ENCODE measurements at regions not wholly inside any gene's neighbourhood (a gene's known extent, or its start where the extent isn't known, plus 50 kb on each side); places are given as distances from the start of the nearest gene placed in this dataset.
"Not testable (repeated sequence)": the region's sequence is repeated elsewhere in the genome, so short reads cannot be mapped to it uniquely, and the experiment has no call there.

DNA sequence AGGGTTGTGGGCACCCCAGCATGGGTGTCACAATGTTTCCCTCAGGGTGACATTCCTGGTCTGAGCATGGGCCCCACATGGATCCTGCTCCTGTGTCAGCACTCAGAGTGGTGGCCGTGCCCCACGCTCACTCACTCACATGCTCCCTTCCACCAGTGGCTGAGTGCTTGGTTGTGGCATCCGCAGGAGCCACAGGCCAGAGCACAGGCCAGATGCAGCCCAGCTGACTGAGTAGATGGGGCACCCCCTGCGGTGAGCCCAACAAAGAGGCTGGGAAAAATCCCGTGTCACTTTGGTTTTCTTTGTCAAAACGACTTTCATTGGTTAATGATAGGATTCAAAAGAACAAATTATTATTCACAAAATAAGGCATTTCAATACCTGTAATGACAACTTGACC is 204.6 kb upstream of the ANXA10 start:
- ChIA-PET CTCF (no interaction called here), POLR2A (ENCODE audit: low non-redundant PET) (no interaction called here)
- no peak overlapping the region for H3K27ac ChIP-seq
- no peak for DNase-seq (ENCODE audit: low spot score)
- TF ChIP-seq, protein P1, sequence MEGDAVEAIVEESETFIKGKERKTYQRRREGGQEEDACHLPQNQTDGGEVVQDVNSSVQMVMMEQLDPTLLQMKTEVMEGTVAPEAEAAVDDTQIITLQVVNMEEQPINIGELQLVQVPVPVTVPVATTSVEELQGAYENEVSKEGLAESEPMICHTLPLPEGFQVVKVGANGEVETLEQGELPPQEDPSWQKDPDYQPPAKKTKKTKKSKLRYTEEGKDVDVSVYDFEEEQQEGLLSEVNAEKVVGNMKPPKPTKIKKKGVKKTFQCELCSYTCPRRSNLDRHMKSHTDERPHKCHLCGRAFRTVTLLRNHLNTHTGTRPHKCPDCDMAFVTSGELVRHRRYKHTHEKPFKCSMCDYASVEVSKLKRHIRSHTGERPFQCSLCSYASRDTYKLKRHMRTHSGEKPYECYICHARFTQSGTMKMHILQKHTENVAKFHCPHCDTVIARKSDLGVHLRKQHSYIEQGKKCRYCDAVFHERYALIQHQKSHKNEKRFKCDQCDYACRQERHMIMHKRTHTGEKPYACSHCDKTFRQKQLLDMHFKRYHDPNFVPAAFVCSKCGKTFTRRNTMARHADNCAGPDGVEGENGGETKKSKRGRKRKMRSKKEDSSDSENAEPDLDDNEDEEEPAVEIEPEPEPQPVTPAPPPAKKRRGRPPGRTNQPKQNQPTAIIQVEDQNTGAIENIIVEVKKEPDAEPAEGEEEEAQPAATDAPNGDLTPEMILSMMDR (conservative IDR thresholded peaks at IDR 0.05; ENCODE audit: low read depth) = no peak

DNA sequence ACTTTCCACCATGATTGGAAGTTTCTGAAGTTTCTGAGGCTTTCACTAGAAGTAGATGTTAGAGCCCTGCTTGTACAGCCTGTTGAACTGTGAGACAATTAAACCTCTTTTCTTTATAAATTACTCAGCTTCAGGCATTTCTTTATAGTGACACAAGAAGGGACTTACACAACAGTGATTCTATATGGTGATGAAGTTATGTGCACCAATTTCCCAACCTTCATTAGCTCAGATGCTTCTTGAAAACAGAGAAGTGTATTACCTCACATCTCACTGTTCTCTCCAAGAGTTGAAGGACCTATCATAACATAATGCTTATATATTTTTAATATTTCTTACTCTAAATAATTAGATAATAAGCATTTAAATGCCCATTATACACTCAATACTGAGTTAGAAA is 202.1 kb upstream of the ANXA10 start:
- ChIA-PET CTCF (interaction anchor here (0.6 kb wide), 1 partner anchor 733 kb away, joined by 3 read pairs; no protein-coding TSS in a partner anchor), POLR2A (ENCODE audit: low non-redundant PET) (no interaction called here)
- TF ChIP-seq, protein P1 (conservative IDR thresholded peaks at IDR 0.05; ENCODE audit: low read depth) = no peak
- no peak overlapping the region for H3K27ac ChIP-seq
- no peak for DNase-seq (ENCODE audit: low spot score)

DNA sequence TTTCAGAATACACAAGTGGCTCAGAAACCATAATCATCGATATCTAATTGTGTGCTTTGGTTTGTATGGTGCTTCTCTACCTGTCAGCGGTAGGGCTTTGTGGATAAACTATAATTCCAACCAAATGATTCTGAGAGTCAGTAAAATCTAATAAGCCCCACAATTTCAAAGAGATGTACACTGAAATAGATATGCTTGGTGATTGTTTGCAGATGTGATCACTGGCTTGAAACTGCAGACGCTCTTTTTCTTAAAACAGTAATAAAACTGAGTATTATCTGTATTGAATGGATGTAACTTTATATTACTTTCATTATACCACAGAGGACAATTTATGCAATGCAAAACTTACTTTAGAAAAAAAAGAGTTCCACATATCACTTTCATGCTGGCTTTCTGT is 198.8 kb upstream of the ANXA10 start:
- no peak for DNase-seq (ENCODE audit: low spot score)
- no peak overlapping the region for H3K27ac ChIP-seq
- TF ChIP-seq, protein P1 (conservative IDR thresholded peaks at IDR 0.05; ENCODE audit: low read depth) = no peak
- ChIA-PET POLR2A (ENCODE audit: low non-redundant PET) (no interaction called here), CTCF (no interaction called here)

DNA sequence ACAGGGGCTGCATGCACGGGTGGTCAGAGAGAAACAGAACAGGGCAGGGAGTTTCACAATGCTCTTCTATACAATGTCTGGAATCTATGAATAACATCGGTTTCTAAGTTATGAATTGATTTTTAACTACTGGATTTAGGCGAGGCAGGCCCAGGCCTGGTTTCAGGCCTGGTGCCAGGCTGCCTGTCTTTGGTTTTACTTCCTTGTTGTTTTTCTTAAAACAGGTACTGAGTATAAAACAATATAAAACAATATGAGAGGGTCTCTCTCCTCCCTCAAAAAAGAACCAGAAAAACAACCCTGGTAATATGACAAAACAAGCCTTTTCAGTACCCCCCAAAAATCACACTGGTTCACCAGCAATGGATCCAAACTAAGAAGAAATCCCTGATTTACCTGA is 196.1 kb upstream of the ANXA10 start:
- peak overlapping the region; percentile 67 for H3K27ac ChIP-seq
- CTCF ChIA-PET; DNase-seq (ENCODE audit: low spot score); POLR2A ChIA-PET (ENCODE audit: low non-redundant PET): not testable (repeated sequence)

DNA sequence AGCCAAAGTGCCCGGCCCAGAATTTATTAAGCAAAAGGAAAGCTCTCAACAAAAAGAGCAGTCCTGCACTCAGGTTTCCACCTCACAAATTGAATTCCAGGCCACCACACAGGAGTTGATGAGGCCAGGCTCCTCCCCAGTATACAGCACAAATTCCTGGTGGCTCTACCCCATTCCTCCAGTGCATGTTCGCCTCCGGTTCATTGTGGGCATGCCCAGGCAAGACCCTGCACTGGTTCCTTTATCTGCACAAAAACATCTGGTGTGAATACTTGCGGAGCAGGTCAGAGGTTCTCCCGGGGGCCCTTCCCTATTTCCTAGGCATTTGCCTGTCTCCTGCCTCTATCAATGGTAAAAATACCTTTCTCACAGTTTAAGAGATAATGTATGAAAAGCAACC is 195.2 kb upstream of the ANXA10 start:
- POLR2A ChIA-PET (ENCODE audit: low non-redundant PET) = no interaction called here
- TF ChIP-seq, protein P1 (conservative IDR thresholded peaks at IDR 0.05; ENCODE audit: low read depth) = no peak
- CTCF ChIA-PET = no interaction called here
- DNase-seq (ENCODE audit: low spot score) = peak; percentile 81
- peak overlapping the region; percentile 83 for H3K27ac ChIP-seq

DNA sequence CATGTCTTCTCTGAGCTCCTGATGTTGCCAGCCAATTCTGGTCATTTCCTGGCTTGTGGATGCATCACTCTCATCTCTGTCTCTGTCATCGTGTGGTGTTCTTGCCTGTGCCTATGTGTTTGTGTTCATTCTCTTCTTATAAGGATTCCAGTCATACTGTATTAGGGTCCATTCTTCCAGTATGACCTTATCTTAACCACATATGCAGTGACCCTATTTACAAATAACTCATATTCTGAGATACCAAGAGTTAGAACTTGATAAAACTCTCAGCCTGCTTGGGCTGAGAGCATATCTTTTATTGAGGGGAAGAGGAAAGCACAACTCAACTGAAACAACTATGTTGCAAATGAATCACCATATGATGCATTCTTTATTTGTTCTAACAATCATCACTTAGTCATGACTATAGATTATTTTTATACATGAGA is 189.0 kb upstream of the ANXA10 start:
- H3K27ac ChIP-seq = no peak overlapping the region
- CTCF ChIA-PET = interaction anchor here (0.5 kb wide), 1 partner anchor 1020 kb away, joined by 3 read pairs; no protein-coding TSS in a partner anchor
- DNase-seq (ENCODE audit: low spot score) = peak; percentile 54
- TF ChIP-seq, protein P1 (conservative IDR thresholded peaks at IDR 0.05; ENCODE audit: low read depth) = no peak
- POLR2A ChIA-PET (ENCODE audit: low non-redundant PET) = no interaction called here

DNA sequence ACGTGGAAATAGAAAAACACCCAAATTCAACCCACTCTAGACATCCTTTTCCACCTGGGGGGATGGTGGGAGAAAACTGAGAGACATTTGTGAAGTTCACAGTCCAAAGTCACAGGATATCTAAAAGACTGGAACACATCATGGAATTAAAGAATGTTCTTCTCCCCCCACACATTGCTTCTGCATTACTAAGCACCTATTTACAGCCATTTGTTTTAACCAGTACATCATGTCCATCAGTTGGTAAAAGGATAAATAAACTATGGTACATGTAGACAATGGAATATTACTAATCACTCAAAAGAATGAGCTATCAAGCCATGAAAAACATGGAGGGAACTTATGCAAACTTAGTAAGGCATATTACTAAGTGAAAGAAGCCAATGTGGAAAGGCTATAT is 185.5 kb upstream of the ANXA10 start:
- TF ChIP-seq, protein P1 (conservative IDR thresholded peaks at IDR 0.05; ENCODE audit: low read depth) = no peak
- no peak overlapping the region for H3K27ac ChIP-seq
- ChIA-PET CTCF (no interaction called here), POLR2A (ENCODE audit: low non-redundant PET) (no interaction called here)
- no peak for DNase-seq (ENCODE audit: low spot score)
